PFSK-1 (cell line): ENCODE measurements at regions not wholly inside any gene's neighbourhood (a gene's known extent, or its start where the extent isn't known, plus 50 kb on each side); places are given as distances from the start of the nearest gene placed in this dataset.

ENCODE experiments used
- FOXP2 ChIP-seq: optimal IDR thresholded peaks from 2 replicates; pipeline ENCODE3; 2011; ENCODE audit warnings: borderline replicate concordance, control low read depth, inconsistent platforms; ENCODE audit not compliant: insufficient read depth; ENCODE audit errors: extremely low read length, extremely low read depth
- POLR2AphosphoS5 ChIP-seq: IDR thresholded peaks from 2 replicates; pipeline ENCODE4 v1.6.1; 2012; ENCODE audit warnings: low read depth, mild to moderate bottlenecking, control low read depth, low read length, moderate library complexity
- REST ChIP-seq, 2 experiments: IDR thresholded peaks; 2 replicates each; pipeline versions ENCODE4 v1.6.1 to v1.8.0; 2011 to 2012; ENCODE audit warnings: low read depth in 2 of 2, low read length in 2 of 2, control low read depth in 1 of 2, inconsistent platforms in 1 of 2, mild to moderate bottlenecking in 1 of 2, moderate library complexity in 1 of 2; ENCODE audit not compliant: insufficient read depth in 1 of 2
- SIN3A ChIP-seq: IDR thresholded peaks from 2 replicates; pipeline ENCODE4 v1.6.1; 2012; ENCODE audit warnings: mild to moderate bottlenecking, low read length, moderate library complexity, borderline replicate concordance; ENCODE audit not compliant: insufficient read depth
- TAF1 ChIP-seq: IDR thresholded peaks from 2 replicates; pipeline ENCODE4 v1.6.1; 2012; ENCODE audit warnings: low read length, control low read depth, borderline replicate concordance; ENCODE audit not compliant: insufficient read depth

GRCh38 chr13:64223016-64223415 is 2807.4 kb upstream of the PCDH20 start:
- TF ChIP-seq SIN3A (no peak), POLR2AphosphoS5 (no peak), REST (IDR thresholded peaks at IDR 0.05; ENCODE audit: insufficient read depth in 1 of 2, low read depth in 2 of 2, low read length in 2 of 2) (no peak), FOXP2 (no peak), TAF1 (no peak)

GRCh38 chr13:64206430-64207225 is 2791.0 kb upstream of the PCDH20 start:
- TF ChIP-seq FOXP2 (no peak), REST (IDR thresholded peaks at IDR 0.05; ENCODE audit: insufficient read depth in 1 of 2, low read depth in 2 of 2, low read length in 2 of 2) (no peak), TAF1 (no peak), SIN3A (no peak), POLR2AphosphoS5 (no peak)

GRCh38 chr13:64202517-64202916 is 2786.9 kb upstream of the PCDH20 start:
- TF ChIP-seq SIN3A, result no peak
- TF ChIP-seq REST (IDR thresholded peaks at IDR 0.05; ENCODE audit: insufficient read depth in 1 of 2, low read depth in 2 of 2, low read length in 2 of 2), result no peak

GRCh38 chr13:64197232-64197631 is 2781.6 kb upstream of the PCDH20 start:
- TF ChIP-seq REST (IDR thresholded peaks at IDR 0.05; ENCODE audit: insufficient read depth in 1 of 2, low read depth in 2 of 2, low read length in 2 of 2) (no peak), TAF1 (no peak), SIN3A (no peak), FOXP2 (no peak), POLR2AphosphoS5 (no peak)
